Muscle of arm (tissue), 1 donor: ENCODE measurements at regions not wholly inside any gene's neighbourhood (a gene's known extent, or its start where the extent isn't known, plus 50 kb on each side); places are given as distances from the start of the nearest gene placed in this dataset.
"Not testable (repeated sequence)": the region's sequence is repeated elsewhere in the genome, so short reads cannot be mapped to it uniquely, and the experiment has no call there.

Experiments
- DNase-seq: peaks from one replicate; pipeline ENCODE4 v3.0.0-alpha.2; 2013

GRCh38 chr2:239833269-239834109 is 191.7 kb downstream of the NDUFA10 start:
- no peak for DNase-seq

GRCh38 chr2:239832490-239833268 is 192.5 kb downstream of the NDUFA10 start:
- DNase-seq: no peak

GRCh38 chr2:239831861-239832489 is 193.2 kb downstream of the NDUFA10 start:
- DNase-seq: no peak

- no peak for DNase-seq
Observed at GRCh38 chr2:239831001-239831731, 194.0 kb downstream of the NDUFA10 start.

- DNase-seq: no peak
Observed at GRCh38 chr2:239830121-239831000, 194.8 kb downstream of the NDUFA10 start.

GRCh38 chr2:239829326-239829725 is 195.8 kb downstream of the NDUFA10 start:
- no peak for DNase-seq

- DNase-seq: not testable (repeated sequence)
Observed at GRCh38 chr2:239828973-239829275, 196.2 kb downstream of the NDUFA10 start.

- no peak for DNase-seq
Observed at GRCh38 chr2:239828192-239828972, 196.8 kb downstream of the NDUFA10 start.

- no peak for DNase-seq
Observed at GRCh38 chr2:239827523-239827890, 197.6 kb downstream of the NDUFA10 start.

GRCh38 chr2:239826786-239827522 is 198.2 kb downstream of the NDUFA10 start:
- DNase-seq: no peak

GRCh38 chr2:239826376-239826775 is 198.8 kb downstream of the NDUFA10 start:
- no peak for DNase-seq

- no peak for DNase-seq
Observed at GRCh38 chr2:239825705-239825979, 199.5 kb downstream of the NDUFA10 start.

- DNase-seq: no peak
Observed at GRCh38 chr2:239824866-239825704, 200.1 kb downstream of the NDUFA10 start.

GRCh38 chr2:239824046-239824694 is 201.0 kb downstream of the NDUFA10 start:
- DNase-seq: no peak

- DNase-seq: no peak
Observed at GRCh38 chr2:239822146-239822831, 202.9 kb downstream of the NDUFA10 start.

- no peak for DNase-seq
Observed at GRCh38 chr2:239821694-239822075, 203.5 kb downstream of the NDUFA10 start.

GRCh38 chr2:239820836-239821693 is 204.1 kb downstream of the NDUFA10 start:
- no peak for DNase-seq
